HG02938 (cell line): ENCODE measurements at regions not wholly inside any gene's neighbourhood (a gene's known extent, or its start where the extent isn't known, plus 50 kb on each side); places are given as distances from the start of the nearest gene placed in this dataset.
"Not testable (repeated sequence)": the region's sequence is repeated elsewhere in the genome, so short reads cannot be mapped to it uniquely, and the experiment has no call there.

ENCODE experiments used
- ATAC-seq: cut with Tn5 transposase; IDR thresholded peaks from one replicate; pipeline ENCODE4 v1.9.1; 2021; ENCODE audit warnings: mild to moderate bottlenecking, moderate library complexity; ENCODE audit not compliant: unreplicated experiment

DNA sequence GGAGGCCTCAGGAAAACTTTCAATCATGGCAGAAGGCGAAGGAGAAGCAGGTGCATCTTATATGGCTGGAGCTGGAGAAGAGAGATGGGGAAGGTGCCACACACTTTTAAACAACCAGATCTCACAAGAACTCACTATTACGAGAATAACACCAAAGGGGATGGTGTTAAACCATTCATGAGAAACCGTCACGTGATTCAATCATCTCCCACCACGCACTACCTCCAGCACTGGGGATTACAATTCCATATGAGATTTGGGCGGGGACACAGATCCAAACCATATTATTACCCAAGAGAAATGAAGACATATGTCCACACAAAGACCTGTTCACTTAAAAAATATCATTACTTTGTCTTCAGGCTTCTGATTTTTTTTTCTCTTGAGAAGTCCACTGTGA is 518.5 kb downstream of the DCDC2C start:
- no peak for ATAC-seq

- ATAC-seq, result not testable (repeated sequence)
Measured at GRCh38 chr2:4244422-4244821, 541.0 kb downstream of the DCDC2C start.

- no peak for ATAC-seq
Measured at GRCh38 chr2:4246364-4247131, 543.2 kb downstream of the DCDC2C start.

DNA sequence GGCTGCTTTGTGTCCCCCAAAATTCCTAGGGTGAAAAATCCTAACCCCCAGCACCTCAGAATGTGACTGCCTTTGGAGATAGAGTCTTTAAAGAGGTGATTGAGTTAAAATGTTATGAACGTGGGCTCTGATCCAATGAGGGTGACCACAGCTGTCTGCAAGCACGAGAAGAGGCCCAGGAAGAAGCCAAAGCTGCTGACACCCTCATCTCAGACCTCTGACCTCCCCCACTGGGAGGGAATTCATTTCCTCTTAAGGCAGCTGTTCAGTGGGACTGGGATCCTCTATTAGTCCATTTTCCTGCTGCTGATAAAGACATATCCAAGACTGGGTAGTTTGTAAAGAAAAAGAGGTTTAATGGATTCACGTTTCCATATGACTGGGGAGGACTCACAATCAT is 544.4 kb downstream of the DCDC2C start:
- no peak for ATAC-seq

GRCh38 chr2:4255491-4255890 is 552.1 kb downstream of the DCDC2C start:
- no peak for ATAC-seq

GRCh38 chr2:4256351-4256750 is 553.0 kb downstream of the DCDC2C start:
- ATAC-seq, result no peak

- no peak for ATAC-seq
Measured at GRCh38 chr2:4258563-4258962, 555.2 kb downstream of the DCDC2C start.

DNA sequence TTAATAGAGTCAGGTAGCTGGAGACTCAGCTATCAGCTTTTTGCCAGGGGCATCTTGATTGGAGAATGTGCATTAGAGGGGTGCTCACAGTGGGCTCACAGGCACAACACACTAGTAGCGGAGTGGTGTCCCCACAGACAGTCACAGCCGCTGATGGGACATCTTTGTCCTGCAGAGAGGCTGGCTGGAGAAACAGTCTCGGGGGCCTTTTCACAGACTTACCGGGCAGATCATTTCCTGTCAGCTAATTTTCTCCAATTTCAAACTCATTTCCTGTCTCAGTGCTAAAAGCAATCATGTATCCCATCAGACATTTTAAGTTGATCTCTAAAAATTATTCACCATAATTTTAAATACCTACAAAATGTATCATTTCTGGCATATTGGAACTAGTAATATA is 562.6 kb downstream of the DCDC2C start:
- no peak for ATAC-seq

GRCh38 chr2:4269885-4270284 is 566.5 kb downstream of the DCDC2C start:
- ATAC-seq, result no peak

DNA sequence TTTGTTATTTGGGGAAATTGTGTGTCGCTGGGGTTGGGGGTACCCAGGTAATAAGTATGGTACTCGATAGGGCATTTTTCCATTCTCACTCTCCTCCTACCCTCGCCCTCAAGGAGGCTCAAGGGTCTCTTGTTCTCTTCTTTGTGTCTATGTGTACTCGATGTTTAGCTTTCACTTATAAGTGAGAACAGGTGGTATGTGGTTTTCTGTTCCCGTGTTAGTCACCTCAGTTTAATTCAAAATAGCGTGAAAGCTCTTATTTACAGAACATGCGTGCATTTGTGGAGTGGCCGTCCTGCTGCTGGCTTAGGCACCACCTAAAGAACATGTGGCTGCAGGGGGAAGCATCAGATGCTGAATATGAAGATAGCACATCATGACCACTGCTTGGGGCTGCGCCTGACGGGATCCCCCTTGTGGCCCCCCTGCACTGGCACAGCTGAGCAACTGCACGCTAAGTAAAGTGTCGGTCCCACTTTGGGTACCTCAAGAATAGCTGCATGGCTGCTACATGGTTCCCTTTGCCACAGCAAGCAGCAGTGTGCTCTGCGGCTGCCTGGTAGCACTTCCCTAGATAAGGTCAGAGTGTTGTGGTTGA is 569.0 kb downstream of the DCDC2C start:
- ATAC-seq, result no peak

- no peak for ATAC-seq
Measured at GRCh38 chr2:4278392-4278791, 575.0 kb downstream of the DCDC2C start.

DNA sequence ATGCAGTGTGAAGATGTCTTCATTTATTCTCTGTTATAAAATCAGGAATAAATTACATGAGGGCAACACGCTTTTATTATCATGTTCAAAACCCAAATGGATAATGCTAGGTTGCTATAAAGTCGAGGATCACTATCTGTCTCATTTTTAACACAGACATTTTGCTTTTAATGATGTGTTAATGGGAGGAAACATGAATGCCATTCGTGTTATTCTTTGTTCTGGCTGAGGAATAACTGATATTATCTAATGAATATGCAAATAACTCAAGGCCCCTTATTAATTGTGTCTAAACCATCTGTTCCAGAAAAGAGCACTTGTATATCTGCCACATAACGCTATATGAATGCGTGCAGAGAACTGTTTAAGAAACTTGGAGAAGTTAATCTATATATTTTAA is 576.1 kb downstream of the DCDC2C start:
- ATAC-seq, result no peak

DNA sequence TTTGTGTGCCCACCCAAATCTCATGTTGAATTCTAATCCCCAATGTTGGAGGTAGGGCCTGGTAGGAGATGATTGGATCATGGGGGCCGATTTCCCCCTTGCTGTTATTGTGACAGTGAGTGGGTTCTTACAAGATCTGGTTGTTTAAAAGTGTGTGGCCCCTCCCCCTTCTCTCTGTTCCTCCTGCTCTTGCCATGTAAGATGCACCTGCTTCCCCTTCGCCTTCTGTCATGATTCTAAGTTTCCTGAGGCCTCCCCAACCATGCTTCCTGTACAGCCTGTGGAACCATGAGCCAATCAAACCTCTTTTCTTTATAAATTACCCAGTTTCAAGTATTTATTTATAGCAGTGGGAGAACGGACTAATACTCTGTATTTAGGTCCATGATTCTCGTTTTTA is 588.1 kb downstream of the DCDC2C start:
- no peak for ATAC-seq

DNA sequence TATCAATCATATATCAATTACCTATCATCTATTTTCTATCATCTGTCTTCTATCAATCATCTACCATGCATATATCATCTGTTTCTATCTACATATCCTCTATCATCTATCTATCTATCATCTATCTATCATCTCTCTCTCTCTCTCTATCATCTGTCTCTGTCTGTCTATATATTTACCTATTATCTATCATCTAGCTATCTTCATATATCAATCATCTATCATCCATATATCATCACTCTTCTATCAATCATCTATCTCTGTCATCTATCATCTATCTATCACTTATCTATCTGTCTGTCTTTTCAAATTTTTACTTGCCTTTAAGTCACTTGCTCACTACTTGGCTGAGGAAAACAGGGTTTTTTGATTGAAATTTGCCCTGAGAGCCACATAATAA is 592.3 kb downstream of the DCDC2C start:
- ATAC-seq, result no peak

DNA sequence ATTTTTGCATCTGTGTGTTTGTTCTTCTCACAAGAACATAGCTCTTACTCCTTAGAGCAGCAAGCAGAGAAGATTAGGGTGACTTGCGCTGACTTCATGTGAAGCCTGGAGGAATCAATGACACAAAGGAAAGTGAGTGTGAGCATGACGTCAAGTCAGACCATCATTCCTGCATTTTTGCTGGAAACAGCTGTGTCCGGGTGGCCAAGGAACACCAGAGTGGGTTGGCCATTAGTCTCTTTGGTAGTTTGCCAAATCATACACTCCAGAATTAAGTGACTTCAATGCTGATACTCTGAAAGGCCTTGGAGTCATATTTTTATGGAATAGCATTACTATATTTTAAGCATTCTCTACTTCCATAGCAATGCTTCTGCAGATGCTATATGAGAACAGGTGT is 597.2 kb downstream of the DCDC2C start:
- ATAC-seq, result no peak

- ATAC-seq, result no peak
Measured at GRCh38 chr2:4324531-4324930, 621.2 kb downstream of the DCDC2C start.

DNA sequence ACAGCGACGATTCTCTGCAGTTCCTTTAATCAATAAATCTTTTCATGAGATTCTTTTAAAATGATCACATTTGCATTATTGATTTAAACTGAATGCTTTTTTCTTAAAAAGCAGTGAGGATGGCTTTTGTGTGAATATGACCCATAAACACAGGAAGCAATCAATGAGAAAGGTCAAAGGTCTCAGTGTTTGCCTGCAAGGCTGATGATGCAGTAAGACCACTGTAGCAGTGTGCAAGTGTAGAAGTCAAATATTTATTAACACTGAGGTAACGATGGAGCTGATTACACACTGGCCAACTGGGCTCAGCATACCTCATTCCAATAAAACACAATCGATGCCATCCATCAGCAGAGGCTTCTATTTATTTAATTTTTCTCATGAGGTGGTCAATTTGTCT is 633.5 kb downstream of the DCDC2C start:
- no peak for ATAC-seq

DNA sequence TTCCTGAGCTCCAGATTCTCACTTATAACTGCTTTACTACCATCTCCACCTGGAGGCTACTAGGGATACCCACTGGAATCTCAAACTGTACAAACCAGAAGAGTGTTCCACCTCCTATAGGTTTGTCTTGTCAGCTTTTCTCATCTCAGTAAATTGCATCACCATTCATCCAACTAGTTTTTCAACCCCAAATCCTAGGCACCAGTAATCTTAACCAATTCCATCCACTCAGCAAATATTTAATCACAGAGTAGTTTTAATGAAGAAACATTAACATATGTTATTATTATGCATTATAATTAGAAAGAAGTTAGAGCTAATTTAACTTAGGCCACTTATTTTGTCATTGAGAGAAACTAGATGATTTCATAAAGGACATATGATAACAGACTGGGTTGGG is 635.0 kb downstream of the DCDC2C start:
- ATAC-seq, result no peak

DNA sequence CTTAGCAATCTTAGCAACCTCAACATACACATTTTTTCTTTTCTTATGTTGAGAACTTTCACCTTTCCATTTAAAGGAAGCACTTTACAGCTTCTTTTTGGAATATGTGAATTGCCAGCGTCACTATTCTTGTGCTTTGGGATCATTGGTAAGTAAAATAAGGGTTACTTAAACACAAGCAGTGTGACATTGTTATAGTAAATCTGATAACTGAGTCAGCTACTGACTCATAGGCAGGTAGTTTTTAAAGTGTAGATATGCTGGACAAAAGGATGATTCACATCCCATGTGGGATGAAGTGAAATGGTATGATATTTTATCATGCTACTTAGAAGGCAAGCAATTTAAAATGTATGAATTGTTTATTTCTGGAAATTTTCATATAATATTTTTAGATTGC is 637.2 kb downstream of the DCDC2C start:
- ATAC-seq, result no peak

DNA sequence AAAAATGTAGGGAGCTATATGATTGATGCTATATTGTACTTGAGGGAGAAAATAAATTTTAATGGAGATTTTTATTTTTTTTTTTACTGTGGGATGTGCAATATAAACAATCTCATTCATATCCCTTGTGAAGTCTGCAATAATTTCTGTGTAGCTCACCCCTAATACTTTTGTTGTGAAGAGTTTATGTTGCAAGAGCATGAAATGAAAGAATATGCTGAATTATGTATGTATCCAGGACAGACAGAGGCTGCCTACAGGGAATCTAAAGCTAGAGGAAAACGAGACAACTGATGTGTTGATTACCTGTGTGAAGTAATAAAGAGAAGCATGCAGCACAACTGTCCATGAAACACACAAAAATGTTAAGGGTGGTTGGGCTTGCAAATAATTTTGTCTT is 643.3 kb downstream of the DCDC2C start:
- ATAC-seq, result no peak

GRCh38 chr2:4353668-4354067 is 650.3 kb downstream of the DCDC2C start:
- no peak for ATAC-seq

- no peak for ATAC-seq
Measured at GRCh38 chr2:4354164-4354563, 650.8 kb downstream of the DCDC2C start.

- ATAC-seq, result no peak
Measured at GRCh38 chr2:4354678-4355077, 651.3 kb downstream of the DCDC2C start.
